Limb (tissue), 2 donors: ENCODE measurements at regions not wholly inside any gene's neighbourhood (a gene's known extent, or its start where the extent isn't known, plus 50 kb on each side); places are given as distances from the start of the nearest gene placed in this dataset.

Source experiments
- DNase-seq, 2 donors: peaks; one replicate each; pipeline ENCODE4 v3.0.0-alpha.2; 2016; ENCODE audit errors: extremely low spot score in 2 of 2

DNA sequence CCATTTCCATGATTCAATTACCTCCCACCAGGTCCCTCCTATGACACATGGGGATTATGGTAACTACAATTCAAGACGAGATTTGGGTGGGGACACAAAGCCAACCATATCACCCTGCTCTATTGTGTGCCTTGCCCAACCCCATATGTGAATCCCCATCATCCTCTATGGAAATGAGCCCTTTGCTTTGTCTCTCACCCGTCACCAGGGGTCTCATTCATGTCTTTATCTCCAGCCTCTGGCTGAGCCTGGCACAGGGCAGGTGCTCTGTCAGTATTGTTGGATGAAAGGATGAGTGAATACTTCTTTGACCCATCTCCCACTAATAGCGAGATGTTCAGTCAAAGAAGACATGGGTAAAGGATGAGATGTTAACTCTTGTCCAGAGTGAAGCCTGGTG, 116.6 kb upstream of the LGALSL start:
- no peak for DNase-seq

DNA sequence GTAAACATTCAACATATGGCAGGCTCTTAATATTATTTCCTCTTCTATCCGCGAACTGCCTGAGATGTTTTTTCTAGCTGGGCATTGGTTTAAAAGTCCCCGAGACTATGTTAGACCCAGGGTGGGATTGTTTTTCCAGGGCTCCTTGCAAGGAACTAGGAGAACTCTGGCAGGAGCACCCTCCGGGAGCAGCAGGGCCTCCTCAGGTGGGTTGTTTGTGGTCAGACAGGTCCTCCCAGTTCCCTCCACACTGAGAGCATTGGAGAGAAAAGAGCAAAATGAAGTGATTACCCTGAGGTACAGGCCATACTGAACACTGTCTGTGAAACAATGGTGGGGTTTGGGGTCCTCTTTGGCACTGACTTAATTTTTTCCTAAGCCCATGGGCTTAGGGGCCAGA, 115.9 kb upstream of the LGALSL start:
- no peak for DNase-seq

DNA sequence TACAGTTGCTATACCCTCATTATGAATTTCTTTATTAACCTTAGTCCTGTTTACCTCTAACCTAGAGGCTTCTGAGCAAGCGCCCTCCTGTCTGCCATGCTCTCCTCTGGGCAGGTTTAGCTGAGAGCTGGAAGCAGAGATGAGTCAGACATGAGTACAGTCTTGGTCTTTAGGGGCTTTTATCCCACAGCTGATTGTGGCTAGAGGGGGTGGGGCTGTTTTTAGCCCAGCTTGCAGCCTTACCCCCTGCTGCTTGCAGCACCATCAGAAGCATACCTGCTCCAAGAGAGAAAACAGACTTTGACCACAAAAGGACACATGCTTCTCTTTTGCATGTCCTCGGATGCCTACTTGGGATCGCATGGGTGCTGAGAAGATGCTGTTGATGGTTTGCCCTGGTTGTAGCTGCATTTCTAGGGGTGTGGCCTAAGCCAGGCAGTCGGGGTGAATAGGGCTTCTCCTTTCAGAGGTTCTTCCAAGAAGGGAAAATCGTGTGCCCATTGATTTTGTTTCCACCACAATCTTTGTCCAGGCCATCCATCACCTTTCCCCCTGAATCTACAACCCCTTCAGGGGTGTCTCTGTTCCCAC, 115.0 kb upstream of the LGALSL start:
- no peak for DNase-seq

DNA sequence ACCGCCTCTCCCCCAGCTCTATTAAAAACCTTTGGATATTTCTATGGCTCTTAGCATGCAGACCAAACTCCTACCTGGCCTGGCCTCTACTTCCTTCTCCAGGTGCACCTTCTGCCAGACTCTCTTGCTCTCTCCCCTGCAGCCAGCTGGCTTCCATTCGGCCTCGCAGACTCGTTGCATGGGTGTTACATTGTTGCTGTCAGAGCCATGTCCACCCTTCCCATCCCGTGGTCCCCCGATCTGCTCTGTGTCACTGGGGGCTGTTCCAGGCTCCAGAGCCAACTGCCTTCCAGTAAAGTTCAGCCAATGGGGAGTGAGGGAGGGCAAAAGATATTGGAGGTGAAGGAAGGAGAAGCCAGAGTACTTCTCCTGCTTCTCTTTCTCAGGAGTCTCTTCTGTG, 112.5 kb upstream of the LGALSL start:
- DNase-seq, result no peak

DNA sequence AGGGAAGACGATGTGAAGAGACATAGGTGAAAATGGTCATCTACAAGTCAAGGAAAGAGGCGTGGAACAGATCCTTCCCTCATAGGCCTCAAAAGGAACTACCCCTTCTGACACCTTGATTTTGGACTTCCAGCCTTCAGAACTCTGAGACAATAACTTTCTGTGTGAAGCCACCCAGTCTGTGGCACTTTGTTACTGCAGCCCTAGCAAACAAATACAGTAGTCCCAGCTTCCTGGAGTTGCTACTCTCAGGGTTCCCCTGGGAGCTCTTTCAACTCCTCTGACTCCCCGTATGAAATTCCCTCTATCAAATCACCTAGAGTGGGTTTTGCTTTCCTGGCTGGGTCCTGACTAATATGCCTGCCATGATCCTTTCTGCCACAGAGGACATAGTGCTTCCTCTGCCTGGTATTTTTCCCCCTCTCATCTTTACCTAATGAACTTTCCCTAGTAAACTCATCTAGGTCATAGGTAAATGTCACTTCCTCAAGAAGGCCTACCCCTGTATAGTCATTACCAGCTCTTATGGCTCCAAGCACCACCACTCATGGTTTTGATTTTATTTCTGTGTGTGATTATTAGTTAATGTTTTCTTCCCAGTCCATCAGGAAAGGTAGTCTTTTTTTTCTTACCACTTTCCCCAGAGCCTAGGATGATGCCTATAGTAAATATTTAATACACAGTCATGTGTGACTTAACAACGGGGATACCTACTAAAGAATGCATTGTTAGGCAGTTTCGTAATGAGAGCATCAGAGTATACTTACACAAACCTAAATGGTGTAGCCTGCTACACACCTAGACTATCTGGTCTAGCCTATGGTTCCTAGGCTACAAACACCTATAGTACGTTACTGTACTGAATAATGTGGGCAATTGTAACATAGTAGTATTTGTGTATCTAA, 111.5 kb upstream of the LGALSL start:
- DNase-seq, result no peak

DNA sequence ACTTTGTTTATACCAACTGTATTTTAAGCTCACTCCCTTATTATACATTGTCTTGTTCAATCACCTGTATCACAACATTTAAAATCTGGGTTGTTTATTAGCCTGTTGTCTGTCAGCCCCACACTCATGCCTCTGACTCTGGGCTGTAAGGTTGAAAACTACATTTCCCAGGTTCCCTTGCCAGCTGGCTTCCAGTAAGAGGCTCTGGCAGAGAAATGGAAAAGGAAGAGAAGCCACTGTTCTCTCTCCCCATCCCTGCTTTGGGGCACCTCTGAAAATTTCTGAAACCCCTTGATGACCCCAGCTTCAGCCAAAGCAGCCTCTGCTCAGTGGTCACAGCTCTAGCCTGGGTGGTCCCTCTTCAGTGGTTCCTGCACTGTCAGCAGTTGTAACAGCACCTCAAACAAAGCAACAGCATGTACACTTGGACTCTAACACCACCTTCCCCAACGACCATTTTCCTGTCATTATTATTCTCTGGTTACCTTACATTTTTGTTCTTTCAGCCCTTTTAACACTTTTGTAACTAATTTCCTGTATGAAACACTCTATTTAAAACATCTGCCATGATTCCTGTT, 108.9 kb upstream of the LGALSL start:
- DNase-seq, result no peak

DNA sequence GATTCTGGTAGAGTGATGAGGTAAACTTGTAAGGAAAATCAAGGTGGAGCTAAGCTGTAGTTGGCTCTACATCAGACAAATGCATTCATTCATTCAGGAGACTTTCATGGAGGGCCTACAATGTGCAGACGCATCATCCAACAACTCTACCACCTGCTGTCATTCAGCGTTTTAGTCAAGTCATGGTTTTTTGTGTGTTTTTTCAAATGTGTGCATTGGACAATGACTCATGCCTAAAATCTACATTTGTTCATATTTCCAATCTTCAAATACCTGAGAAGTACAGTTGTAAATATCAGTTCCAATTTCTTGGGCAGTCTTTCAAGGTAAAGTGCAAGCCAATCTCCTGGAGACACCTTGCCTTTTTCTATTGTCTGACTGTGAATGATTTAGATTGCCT, 108.0 kb upstream of the LGALSL start:
- DNase-seq, result no peak

DNA sequence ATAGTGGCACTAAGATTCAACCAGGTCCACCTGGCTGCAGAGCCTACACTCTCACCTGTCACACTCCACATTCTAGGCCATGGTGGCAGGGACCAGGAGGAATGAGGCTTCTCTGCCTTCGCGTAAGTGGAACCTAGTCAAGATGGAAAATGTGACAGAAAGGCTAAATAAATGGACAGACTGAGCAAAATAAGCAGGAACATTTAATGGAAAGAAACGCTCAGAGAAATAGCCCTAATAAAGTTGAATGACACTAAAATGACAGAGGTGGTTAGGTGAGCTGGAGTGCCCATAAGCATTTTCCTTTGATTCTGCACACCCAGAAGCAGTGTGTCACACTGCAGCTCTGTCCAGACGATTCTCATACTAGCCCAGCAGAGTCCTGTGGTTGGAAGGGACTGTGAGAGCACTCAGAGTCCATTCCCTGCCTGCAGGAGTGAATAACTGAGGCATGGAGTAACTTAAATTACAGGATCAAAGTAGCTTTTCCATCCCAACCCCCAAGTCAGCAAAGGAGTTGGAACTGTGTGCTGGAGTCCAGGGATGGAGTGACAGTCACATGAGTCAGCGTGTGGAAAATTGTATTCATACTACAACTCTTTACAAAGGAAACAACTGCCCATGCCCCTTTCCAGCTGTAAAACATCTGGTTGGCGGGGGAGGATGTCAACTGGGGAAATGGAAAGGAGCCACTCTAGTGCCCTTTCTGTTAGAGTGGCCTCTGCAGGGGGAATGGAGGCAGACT, 105.4 kb upstream of the LGALSL start:
- no peak for DNase-seq

DNA sequence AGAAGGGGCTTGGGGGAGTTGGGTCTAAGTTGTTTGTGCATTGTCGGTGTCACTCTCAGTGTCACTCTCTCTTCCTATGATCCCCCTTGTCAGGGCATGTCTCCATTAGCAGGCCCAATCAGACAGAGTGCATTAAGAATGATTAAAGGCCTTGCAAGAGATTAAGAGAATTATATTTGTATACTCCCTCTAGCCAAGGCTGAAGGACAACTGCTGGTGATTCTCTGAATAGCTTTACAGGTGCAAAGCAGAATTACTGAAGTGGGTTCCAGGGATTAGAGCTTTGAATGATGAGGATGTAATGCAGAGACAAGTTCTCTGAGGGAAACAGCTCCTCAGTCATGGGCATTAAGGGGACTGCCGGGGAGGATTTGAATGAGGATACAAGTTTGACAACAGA, 104.8 kb upstream of the LGALSL start:
- DNase-seq, result no peak

DNA sequence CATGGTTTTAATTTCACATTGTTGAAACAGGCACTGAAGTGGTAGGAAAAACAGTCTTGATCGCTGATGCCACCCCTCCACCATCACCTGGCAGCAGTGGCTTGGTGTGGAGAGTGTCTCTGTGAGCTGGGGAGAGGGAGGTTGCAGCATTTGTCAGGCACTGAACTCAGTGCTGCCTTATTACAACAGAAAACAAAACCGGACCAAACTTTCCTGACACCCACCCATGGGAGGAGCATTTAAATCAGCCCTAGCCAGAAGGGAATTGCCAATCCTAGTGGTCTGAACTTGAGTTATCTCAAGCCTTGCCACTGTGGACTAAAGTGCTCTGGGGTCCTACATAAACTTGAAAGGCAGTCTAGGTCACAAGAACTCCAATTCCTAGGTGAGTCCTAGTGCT, 103.0 kb upstream of the LGALSL start:
- no peak for DNase-seq

DNA sequence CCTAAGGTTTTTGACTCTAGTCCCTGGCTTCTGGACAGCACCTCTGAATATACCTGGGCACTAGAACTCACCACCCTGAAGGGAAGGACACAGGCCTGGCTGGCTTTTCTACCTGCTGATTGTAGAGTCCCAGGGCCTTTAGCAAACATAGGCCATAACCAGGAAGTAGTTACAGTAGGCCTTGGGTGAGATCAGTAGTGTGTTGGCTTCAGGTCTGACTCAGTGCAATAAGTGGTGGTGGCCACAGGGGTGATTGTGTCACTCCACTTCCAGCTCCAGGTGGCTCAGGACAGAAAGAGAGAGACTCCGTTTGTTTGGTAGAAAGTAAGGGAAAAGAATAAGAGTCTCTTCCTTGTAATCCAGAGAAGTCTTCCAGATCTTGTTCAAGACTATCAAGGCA, 101.7 kb upstream of the LGALSL start:
- no peak for DNase-seq

DNA sequence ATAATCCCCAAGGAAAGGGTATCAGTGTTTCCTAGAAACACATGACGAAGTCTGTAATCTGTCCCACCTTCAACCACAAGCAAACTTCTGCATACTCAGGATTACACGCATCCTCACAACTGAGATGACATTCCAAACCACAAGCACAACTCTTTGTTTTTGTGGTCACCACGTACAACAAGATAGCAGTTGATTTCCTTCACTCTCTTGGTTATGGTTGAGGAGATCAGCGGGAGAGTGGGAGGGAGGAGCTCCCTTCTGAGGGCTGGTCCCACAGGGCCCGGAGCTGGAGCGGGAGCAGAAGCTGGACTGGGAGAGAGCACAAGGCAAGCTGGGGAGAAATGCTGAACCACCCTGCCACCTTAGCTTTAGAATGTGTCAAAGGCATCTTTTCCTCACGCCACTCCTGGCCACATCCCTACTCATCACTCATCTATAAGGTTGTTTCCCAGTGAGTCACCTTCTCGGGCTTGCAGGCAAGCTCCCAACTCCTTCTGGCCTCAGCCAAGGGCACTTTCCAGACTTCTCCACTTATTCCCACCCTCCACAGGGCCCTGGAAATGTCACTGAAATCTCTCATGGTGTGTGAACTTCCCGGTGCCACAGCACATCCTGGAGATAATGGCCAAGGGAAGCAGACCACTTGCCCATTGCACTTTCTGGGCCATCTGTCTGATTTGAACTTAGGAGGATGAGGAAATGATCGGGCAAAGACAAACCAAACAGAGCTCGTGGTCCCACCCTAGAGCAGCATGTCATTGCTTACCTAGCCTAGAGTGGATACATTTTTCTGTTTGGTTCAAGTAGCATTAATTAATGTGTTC, 98.9 kb upstream of the LGALSL start:
- no peak for DNase-seq

DNA sequence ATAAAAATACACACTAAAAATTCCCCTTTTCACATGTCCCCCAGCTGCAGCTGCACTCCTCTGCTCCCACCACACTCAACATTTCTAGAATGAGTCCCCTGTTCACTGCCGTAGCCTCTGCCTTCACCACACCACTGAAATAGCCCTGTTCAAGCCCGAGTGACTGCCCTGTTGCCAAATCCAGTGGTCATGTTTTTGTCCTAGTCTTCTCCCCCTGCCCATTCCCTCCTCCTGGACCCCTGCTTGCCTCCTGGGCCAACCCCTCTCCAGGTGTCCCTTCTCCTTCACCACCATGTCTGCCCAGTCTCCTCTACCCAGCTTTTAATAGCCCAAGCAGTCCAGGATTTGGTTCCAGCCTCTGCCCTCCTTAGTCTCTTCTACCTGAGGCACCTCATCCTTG, 97.1 kb upstream of the LGALSL start:
- DNase-seq, result no peak

DNA sequence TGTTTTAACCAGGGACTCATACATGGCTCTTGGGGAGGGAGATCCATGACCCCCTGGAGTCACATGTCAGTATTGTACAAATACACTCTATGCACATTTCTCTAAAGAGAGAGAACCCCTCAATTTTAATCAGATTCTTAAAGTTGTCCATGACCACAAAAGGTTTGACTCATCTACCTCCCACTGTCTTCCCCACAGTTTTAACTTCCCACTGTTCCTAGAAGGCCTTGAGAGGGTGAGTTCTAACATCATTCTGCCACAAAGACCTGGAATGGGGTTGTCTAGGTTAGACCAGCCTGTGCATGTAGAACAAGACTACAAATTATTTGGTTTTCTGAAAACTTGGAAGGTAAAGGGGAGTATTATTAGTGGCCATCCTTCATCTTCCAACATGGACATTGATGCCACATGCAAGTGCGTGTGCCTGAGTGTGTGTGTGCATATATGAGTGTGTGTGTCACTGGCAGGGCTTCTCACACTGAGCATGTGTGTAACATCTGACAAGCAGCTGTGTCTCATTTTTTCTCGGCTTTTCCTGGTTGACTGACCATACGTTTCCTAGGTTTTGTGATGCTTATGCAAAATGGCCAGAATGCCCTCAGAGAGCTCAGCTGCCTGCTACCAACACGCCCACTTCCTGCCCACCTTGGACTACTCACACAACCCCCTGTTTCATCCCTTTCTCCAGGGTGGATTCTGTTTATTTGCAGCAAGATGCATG, 94.6 kb upstream of the LGALSL start:
- no peak for DNase-seq

DNA sequence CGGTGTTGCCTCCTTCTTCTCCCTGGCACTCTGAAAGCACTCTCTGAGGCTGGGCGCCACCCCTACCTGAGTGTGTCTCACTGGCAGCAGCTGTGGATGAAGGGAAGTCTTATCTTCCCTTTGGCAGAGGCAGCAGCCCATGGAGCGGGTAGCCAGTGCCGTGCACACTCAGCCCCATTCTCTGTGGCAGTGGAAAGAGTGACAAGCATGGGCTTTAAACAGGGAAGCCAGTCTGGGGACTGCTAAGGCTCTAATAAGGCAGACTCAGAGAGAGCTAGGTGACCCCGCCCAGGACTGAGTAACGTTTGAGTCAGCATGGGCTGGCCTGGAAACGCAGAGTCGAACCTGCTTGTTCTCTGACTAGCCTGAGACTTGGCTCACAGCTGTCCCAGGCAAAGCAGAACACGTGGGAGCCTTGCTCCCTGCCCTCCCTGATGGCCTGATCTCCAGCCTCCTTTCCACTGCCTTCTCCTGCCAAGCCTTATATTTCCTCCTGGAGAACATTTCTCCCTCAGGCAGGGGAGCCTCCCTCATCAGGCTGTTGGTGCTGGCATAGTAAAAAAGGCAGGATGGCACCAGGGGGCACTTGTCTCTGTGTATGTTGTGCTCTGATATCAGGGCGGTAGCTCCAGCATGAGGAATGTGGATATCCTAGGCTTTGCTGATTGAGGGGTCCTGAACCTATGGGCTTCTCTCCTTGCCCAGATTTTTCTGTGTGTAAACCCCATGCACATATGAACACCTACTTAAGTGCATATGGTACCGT, 93.9 kb upstream of the LGALSL start:
- peak; percentile 39 to 40 for DNase-seq

DNA sequence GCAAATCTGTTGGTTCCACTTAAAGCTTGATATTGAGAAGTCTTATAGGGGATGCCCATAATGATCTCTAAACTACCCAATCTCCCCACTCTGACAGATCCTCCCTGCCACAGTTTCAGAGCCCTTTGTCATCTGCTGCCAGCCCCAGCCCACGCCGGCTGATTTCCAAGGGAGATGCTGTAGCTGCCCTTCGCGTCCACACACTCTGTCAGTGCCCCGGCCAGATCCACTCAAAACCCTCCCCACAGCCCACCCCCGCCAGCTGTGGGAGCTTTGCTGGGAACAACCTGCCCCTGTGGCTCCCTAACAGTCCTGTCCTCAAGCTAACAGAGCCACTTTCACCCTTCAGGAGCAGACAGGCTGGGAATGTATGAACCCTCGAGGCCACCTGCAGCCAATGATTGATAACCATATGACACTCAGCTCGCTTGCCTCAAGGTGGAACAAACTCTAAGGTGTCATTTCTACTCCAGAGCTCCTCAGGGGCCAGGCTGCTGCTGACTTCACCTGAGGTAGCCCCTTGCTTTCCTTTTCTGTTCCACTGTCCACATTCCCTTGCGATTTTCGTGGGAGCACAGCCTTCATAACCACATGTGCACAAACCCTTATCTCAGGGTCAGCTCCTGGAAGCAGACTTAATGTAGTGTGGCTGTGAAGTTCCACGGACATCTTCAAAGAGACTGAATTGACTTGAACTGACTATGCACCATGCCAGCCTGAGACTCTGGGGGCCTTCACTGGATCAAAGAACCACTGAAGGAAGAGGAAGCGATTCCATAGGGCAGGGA, 92.6 kb upstream of the LGALSL start:
- DNase-seq, result no peak

DNA sequence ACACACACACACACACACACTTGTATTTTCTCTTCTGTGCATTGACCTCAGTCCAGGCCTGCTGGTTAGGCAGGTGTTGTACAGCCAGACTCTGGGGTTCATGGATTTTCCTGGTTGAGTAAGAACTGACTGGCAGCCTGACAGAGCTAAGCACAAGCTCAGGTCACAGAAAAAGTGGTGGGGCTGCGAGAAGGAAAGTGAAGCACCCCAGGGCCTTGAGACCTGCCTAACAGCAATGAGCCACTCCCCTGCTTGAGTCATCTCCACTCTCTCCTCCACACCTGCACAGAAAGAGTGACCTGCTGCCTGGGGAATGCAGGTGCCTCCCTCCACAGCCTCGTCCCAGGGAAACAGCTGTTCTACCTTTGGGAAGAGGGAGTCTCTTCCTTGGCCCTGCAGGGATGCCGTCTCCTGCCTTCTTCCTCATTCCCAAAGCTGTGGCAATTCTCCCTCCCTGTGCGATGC, 91.4 kb upstream of the LGALSL start:
- no peak for DNase-seq

DNA sequence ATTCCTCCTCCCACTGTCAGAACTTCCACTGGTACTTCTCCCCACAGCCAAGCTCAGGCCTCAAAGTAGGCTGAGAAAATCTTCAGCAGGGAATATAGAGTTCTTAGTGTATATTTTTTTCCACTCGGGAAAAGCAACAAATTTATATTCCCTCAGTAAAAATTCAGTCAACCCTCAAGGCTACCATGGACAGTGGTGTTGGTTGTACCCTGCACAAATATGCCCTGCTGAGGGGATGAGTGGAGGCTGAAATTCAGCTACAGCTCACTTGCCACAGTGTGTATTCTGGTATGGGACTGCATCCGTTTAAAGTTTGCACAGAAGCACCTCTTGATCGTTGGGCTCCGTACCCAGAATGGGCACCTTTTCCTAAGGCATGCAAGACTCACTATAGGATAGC, 90.8 kb upstream of the LGALSL start:
- DNase-seq, result no peak

DNA sequence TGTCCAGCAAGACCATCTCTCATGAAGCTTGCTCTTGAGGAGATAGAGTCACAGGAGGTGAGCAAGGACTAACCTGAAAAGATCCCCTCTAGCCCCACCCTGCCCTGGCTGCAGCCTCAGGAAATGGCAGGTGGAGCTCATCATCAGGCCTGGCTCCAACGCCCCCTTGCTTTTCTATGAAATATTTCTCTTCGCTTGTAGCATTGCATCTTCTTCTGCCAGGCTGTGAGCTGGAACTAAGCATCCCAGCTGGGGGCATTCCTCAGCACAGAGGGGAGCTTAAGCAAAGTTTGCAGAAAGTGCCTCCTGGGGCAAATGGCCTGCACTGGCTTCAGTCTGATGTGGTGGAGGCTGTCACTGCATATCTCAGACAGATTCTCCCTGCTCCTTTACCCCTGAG, 90.1 kb upstream of the LGALSL start:
- DNase-seq, result no peak
